ENCODE measurements at regions not wholly inside any gene's neighbourhood (a gene's known extent, or its start where the extent isn't known, plus 50 kb on each side); places are given as distances from the start of the nearest gene placed in this dataset.

DNA sequence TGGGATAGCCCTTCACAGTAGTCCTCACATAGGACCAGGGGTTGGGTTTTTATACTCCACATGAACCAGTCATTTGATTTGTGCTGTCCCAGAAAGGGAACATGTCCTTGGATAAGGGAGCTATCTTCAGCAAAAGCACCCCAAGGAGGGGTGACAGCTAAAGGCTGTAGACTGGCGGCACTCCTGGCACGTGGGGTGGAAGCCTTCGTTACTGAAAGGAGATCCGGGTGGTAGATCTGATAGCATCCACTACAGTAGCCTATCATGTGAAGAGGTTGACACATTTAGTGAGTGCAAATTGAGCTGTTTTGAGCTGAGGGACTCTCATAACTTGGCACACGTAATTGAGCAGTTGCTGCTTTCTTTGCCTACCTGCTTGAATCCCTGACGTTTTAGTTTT, 588.8 kb upstream of the GOLIM4 start:
- TF ChIP-seq, protein P1, sequence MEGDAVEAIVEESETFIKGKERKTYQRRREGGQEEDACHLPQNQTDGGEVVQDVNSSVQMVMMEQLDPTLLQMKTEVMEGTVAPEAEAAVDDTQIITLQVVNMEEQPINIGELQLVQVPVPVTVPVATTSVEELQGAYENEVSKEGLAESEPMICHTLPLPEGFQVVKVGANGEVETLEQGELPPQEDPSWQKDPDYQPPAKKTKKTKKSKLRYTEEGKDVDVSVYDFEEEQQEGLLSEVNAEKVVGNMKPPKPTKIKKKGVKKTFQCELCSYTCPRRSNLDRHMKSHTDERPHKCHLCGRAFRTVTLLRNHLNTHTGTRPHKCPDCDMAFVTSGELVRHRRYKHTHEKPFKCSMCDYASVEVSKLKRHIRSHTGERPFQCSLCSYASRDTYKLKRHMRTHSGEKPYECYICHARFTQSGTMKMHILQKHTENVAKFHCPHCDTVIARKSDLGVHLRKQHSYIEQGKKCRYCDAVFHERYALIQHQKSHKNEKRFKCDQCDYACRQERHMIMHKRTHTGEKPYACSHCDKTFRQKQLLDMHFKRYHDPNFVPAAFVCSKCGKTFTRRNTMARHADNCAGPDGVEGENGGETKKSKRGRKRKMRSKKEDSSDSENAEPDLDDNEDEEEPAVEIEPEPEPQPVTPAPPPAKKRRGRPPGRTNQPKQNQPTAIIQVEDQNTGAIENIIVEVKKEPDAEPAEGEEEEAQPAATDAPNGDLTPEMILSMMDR (conservative IDR thresholded peaks at IDR 0.05): no peak
- no peak for TF ChIP-seq EZH2 (IDR thresholded peaks at IDR 0.05; ENCODE audit: low read depth)

Measured in PC-9 (cell line).